ENCODE measurements at regions not wholly inside any gene's neighbourhood (a gene's known extent, or its start where the extent isn't known, plus 50 kb on each side); places are given as distances from the start of the nearest gene placed in this dataset.
"Not testable (repeated sequence)": the region's sequence is repeated elsewhere in the genome, so short reads cannot be mapped to it uniquely, and the experiment has no call there.

DNA sequence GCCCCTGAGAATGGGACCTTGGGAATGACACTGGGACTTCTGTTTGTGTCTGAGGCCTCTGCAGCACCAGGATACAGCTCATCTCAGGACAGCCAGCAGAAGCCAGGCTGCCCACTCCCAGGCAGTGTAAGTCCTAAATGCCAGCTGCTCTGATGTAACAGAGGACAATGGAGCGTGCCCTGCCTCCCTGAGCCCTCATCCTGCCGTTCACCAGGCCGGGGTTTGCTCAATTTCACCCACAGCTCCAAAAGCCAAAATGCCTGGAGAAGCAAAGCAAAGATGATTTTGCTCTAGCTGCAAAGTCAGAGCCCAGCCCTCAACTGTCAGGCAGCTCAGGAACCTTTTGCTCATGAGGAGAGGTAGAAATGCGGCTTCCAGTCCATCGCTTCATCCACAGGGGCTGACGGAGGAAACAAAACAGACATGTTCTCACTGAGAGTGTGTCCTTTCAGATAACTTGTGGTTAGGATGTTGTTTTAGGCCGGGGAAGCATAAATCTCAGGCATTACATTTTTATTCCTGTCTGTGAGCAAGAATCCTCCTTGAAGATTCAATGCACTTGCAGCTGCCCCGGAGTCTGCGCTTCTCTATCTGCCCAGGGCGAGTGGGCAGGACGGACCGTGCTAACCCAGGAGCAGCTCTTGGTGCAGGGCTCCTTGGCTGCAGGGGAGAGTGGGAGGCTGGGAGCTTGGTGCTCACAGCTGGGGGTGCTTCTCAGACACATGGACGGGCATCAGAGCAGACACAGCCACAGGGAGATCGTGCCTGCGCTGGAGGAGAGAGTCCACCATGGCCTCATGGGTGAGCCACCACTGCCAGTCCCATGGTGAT is 83.2 kb upstream of the CHST15 start:
- no peak for DNase-seq

DNA sequence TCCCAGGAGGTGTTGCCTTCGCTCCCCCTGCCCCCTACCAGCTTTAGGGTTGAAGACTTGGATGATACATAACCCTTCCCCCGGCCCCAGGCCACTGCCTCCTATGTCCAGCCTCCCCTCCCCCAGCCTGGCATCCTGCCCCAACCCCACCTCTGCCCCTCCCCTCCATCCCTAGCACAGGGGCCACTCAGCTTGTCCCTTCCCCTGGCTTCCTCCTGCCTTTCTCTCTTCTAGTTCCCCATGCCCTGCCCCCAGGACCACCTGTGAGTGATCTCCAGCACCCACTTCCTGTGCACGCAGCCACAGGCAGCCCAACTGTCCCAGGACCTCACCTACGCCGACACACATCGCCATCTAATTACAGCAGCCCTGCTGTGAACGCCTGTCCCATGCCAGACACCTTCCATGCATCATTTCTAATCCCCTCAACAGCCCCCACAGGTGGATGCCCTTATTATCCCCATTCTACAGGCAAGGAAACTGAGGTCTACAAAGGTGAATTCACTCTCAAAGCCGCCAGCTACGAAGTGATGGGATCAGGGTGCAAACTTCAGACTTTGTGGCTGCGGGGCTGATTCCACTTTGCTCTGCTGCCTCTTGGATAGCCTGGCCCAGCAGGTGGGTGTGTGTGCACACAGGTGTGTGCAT is 82.4 kb upstream of the CHST15 start:
- DNase-seq: no peak

DNA sequence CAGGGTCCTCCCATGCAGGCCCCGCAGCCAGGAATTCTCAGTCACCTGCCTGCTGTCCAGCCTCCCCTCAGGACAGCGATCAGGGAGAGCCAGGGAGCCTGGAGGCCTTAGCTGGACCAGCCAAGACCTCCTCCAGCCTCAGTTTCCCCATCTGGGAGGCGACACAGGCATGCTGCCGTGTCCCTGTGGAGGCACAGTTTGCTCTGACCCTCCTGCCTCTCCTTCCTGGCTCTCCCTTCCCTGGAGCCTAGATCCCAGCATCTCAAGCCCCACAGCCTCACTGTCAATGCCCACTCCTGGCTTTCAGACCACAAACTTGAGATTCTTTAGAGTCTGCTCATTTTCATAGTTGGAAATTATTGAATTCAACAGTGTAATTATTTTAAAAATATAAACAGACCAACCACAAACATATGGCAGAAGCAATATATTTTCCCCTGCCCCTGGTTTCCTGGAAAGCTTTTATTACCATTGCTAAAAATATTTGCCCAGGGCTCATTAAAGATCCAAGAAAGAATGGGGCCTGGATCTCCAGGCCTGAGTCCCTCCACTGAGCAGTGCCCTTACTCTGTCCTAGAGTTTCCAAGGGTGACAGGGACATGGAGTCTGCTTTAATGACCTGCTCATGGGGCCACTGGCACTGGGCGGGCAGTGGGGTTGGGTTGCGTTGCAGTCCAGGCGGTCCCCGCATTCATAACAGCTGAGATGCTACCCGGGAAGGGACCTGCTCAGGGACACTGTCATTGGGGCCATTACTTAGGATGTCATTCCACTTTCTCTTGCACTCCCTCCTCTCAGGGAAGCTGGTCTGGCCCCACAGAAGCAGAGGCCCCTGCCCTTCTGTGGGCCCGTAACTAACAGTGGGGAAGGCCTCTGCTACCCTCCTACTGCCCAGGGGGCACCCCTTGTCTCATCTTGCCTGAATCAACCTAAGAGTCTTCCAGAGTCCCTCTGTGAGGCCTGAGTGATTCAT is 81.6 kb upstream of the CHST15 start:
- DNase-seq: no peak

DNA sequence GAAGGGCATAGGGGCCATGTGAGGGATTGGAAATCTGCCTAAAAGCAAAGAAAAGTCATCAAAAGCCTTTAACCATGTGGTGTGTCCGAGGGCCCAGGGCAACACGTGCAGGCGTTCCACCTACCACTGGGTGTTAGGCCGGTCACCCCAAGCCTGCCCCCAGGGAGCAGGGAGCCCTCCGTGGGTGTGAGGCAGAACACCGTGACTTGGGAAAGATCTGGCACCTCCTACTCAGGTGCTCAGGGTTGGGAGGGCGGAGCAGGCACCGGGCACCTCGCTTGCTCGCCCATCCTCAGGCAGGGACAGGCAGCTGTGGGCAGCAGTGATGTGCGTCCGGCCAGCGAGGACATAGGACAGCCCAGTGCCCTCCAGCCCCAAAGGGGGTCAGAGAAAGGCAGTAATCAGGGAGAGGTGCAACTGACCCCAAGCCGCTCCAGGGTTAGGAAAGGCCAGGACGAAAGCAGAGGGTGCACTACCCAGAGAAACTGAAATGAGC is 80.7 kb upstream of the CHST15 start:
- no peak for DNase-seq

DNA sequence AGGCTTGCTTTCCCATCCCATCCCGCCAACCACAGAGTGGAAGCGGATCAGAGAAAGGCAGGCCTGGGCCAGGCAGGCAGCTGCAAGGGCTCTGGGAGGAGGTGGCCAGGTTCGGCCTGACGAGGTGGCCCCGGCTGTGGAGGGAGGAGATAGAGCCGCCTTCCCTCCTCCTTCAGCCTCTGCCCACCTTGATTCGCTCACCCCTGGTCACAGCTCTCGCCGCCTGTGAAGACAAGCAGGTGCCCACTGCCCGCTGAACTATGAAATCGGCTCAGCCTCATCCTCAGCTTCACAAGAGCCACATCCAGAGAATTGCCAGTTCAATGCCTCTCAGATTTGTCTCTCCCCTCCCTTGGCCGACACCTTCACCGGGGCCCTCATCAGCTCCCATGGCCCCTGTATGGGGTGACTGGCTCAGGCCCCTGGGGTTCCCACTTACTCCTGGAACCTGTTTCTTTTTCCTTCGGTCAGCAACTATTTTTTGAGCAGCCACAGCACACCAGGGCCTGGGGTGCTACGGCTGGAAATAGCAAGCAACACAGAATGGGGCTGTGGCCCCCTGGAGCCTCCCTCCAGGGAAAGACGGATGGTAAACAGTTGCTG is 80.0 kb upstream of the CHST15 start:
- no peak for DNase-seq

DNA sequence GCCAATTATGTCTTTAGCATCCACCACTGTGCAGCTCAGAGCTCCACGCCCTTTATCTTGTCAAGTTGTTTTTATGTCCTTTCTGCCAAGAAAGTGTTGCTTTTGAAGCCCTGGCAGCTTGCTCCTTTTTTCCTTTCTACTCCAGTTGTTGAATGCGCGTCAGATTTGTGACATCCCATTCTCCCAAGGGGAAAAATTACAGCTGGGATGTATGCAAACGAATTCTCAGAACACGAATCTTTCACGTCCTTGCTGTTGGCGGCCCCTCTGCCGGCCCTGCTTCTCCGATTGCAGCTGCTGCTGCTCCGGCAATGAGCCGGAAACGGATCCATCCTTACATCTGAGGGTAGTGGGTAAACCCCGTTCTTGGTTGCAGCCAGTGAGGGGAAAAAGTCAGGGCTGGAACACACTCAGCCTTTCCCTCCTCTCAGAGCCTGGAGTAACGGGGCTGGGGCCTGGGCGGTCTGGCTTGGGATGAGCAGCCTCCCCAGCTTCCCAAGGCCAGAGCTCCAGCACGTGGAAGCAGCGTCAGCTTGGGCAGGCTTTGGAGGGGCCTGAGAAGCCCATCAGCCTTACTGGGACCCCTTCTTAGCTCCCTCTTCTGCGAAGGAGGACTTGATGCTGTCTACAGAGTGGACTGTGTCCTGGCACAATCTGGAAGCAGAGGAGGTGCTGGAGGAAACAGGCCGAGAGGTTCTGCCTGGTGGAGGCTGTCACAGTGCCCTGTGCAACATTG is 79.0 kb upstream of the CHST15 start:
- no peak for DNase-seq

DNA sequence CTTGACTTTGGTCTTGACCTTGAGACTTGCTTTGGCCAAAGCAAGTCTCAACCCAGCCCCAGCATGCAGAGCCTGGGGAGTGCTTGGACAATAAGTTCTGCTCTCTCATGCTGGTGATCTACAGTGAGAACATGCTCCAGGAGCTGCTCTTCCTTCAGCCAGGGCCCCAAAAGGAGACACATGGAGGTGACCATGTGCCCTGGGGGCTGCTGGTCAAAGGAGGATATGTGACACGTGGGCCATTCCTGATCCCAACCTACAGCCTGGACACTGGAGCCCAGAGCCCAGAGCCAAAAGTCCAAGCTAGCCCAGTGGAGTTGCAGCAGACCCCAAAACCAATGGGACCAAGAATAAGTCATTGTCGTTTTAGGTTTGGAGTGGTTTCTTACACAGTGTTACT is 78.2 kb upstream of the CHST15 start:
- DNase-seq: no peak

DNA sequence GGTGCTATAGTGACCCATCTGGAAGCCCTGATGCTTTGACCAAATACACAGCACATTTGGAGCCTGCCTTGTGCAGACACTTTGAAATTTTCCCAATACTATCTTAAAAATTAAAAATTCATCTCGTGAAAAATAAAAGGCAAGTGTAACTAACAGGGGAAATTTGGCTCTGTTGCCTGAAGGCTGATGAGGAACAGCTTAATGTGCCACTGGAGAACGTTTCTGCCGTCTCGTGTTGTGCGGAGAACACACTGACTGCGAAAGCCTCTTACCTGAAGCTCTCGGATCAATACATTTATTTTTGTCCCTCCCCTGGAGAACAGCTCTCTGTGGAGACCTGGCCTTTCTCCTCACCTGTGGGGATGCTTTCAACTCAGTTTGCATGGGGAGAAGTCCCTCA is 77.2 kb upstream of the CHST15 start:
- no peak for DNase-seq

DNA sequence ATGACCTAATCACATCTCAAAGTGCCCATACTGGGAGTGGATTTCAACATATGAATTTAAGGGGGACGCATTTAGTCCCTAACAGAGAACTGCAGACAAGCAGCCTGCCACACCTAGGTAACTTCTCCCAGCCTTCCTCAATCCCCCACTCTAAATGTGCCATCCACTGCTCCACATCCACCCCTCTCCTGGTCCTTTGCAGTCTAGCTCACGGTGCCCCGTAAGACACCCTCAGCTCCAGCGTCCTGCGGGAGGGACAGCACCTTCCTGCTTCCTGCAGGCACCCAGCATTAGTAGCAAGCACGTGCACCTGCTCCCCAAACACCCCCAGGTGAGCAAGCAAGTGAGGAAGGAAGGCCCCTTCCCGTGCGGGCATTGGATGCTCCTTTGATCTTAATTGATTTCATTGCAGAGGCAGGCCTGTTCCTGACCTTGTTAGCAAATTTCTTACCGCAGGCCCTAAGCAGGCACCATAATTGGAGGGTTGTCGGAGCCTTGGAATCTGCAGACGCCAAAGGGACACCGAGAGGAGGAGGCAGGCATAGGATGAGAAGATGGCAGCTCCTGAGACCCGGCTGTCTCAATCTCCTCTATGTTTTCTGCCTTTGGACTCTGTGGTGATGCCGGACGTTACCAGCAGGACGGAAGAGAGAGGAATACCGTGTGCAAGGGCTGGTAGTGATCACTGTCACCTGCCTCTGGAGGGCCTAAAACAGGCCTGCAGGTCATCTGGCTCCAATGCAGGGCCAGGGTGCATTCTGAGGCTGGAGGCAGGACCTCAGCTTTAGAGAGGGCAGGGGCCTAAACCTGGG is 75.8 kb upstream of the CHST15 start:
- no peak for DNase-seq

DNA sequence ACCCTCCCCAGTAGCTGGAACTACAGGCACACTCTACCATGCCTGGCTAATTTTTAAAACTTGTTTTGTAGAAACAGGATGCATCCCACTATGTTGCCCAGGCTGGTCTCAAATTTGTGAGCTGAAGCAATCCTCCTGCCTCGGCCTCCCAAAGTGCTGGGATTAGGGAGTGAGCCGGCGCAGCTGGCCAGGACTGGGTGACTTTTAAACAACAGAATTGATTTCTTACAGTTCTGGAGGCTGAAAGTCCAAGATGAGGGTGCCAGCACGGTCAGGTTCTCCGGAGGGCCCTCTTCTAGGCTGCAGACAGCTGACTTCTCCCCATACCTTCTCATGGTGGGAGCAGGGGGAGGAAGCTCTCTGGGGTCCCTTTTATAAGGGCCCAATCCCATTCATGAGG is 75.2 kb upstream of the CHST15 start:
- no peak for DNase-seq

DNA sequence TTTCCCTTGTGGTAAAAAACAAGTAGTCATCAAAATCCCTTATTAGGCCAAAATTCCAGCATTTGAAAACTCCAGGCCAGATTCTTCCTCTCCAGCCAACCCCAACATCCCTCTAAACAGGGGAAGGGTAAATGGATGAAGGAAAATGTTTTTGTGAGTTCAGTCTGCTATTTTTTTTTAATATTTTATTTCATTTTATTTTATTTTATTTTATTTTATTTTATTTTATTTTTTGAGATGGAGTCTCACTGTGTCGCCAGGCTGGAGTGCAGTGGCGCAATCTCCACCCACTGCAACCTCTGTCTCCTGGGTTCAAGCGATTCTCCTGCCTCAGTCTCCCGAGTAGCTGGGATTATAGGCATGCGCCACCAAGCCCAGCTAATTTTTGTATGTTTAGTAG is 74.5 kb upstream of the CHST15 start:
- not testable (repeated sequence) for DNase-seq

DNA sequence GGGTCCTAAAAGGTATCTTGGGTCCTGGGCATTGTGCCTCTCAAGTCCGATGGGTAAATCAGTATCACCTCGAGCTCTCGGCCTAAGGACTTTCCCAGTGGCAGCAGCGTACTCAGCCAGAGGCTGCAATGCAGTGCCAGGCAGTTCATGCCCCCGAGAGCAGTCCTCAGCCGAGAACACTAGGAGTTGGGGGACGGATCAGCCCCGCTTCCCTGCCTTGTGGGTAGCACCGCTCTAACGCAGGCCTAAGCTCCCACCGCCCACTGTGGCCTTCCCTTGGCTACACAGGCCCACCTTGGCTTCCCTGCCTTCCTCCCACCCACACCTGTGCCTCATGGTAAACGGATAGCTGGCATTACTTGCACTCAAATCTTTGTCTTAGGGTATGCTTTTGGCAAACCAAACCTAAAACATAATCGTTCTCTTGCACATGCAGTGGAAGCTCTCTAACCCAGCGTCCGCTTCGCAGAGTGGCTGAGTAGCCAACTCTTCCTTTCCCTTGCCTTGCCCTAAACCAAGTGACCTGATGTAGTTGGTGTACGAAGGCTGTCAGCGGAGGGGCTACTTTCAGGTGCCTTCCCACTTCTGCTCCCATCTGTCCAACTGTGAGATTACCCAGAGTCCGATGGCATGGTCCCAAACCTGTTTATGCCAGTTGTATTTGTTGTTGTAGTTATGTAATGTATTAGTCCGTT is 73.2 kb upstream of the CHST15 start:
- DNase-seq: no peak

DNA sequence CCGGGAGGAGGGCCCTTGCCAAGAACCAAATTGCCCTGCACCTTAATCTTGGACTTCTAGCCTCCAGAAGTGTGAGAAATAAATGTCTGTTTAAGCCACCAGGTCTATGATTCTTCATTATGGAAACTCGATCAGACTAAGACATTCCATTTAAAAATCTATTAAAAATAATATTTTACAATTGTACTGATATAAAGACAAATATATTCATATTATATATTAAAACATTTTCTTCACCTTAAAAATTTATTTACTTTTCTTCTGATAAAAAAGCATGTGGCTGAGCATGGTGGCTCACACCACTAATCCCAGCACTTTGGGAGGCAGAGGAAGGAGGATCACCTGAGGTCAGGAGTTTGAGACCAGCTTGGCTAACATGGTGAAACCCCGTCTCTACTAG is 72.4 kb upstream of the CHST15 start:
- DNase-seq: no peak

DNA sequence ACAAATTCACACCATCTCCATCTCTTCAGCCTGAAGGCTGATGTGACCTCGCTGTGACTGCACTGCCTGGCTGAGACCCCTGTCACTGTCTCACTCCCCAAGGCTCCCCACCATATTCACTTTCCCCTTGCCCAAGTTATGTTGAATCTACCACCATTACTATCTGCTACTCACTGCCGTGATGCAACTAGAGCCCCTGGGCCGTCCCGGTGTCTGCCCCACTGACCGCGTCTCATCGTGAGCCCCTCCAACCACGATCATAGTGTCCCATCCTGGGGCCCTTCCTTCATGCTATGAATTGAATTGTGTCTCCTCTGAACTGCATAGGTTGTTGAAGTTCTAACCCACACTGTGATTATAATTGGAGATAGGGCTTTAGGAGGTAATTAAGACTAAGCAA is 71.9 kb upstream of the CHST15 start:
- no peak for DNase-seq

DNA sequence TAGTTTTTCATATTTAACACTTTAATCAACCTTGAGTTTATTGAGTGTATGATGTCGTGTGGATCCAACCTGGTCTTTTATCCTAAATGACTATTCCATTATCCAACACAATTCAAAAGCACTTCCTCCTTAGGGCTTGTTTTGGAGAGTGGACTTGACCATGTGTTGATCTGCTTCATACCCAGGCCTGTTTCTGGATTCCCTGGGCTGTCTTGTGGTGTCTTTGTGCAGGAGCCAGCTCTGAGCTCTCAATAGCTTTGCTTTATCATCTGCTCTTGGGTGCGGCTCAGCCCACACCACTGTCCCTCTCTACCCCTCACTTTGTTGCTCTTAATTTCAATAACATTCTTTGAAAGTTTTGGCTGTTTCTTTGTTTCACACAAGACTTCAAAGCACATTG is 70.9 kb upstream of the CHST15 start:
- no peak for DNase-seq

DNA sequence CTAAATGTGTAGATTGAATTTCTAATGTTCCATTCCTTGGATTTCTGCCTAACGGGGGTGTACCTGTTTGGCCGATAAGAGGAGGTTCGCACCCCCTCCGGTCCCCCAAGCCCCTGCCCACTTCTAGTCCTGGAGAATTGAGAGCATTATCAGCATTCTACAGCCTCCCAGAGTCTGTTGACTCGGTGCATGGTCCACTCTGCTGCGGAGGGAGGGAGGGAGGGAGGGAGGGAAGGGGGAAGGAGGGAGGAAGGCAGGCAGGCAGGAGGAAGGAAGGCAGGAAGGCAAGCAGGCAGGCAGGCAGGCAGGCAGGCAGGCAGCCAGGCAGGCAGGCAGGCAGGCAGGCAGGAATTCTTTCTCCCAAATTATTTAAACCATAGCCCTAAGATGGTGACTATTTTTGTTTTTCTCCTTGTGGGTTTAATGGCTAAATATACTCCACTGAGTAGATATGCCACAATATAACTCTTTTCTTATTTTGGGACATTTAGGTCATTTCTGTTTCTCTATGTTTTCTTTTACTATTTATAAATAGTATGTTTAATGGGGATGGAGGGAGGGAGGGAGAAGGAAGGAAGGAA is 69.5 kb upstream of the CHST15 start:
- DNase-seq: no peak

DNA sequence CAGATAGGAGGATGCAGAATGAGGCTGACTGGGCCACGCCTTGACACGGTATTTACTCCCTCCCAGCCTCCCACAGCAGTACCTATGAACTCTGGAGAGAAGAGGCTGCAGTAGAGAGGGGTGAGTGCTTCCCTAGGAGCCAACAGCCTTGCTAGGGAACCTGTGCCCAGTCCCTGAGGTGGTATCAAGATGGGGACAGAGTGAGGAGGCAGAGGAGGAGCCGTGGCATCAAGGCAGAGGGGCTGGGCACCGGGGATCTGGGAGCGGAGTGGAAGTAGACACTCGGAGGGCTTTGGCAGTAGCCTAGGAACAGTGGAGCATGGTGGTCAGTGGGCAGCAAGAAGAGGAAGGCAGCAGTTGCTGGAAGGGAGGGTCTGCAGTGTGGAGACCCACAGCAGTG is 68.7 kb upstream of the CHST15 start:
- DNase-seq: no peak

DNA sequence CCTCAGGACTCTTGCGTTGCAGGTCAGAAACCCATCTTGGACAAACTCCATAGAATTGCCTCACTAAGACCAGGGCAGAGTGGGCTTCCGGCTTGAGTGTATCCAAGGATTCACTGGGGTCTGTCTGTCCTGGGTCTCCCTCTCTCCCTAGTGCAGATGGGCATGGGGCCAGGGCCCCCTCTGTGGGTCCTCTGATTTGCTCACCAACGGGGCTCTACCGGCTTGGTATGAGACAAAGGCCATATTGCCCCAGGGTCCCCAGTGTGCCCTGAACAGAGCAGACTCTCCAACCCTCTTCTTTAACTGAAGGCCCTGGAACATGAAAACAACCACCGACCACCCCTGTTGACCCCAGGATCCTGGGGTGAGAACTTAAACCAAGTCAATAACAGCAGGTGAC is 68.2 kb upstream of the CHST15 start:
- no peak for DNase-seq

DNA sequence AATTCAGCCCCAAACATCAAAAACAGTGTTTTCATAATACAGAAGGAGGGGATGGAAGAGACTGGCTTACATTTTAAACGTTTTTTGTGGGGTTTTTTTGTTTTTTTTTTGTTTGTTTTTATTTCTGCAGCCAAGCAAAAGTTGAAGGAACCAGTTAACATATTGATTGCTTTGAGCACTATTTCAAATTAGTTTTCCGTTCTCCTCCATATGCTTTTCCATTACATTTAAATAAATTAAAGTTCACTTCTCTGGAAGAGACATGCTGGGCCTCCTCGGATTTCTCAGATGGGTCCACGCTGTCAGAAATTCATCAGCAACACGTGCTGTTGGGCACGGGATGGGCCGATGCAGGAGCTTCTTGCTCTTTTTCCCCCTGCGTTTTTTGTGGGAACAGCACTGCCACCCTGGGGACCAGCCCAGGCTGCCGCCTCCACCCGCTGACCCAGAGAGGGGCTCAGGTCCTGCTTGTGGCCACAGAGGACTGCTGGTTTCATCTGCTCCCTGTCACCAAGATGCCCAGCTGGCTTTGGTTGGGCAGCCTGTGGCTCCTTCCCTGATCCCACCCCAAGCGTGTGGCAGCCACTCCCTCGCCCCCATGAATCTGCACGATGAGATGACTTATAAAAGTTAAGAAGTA is 67.7 kb upstream of the CHST15 start:
- no peak for DNase-seq

DNA sequence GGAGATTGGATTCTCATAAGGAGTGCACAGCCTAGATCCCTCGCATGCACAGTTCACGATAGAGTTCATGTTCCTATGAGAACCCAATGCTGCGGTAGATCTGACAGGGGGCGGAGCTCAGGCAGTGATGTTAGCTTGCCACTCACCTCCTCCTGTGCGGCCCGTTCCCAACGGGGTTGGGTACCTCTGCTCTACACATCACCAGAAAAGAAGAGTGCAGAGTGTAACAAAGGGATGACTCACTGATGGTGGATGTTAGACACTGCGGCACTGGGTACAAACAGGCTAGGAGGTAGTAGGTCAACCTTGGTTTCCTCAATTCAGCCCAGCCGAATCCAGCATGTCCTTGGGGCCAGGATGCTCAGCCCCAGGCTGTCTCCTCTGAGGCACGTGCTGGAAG is 66.8 kb upstream of the CHST15 start:
- DNase-seq: no peak
